NT2/D1 (cell line): ENCODE measurements at regions not wholly inside any gene's neighbourhood (a gene's known extent, or its start where the extent isn't known, plus 50 kb on each side); places are given as distances from the start of the nearest gene placed in this dataset.

ENCODE experiments used
- DNase-seq: peaks from one replicate; pipeline ENCODE4 v3.0.0-alpha.2; 2011; ENCODE audit warnings: low read depth, low spot score
- H3K27me3 ChIP-seq: 2 replicates; pipeline ENCODE4 v1.6.0; 2011; ENCODE audit warnings: mild to moderate bottlenecking; ENCODE audit not compliant: insufficient read length, insufficient read depth
- H3K36me3 ChIP-seq: 2 replicates; pipeline ENCODE4 v1.6.1; 2011; ENCODE audit warnings: mild to moderate bottlenecking, low read length, mixed read lengths; ENCODE audit not compliant: insufficient read depth, insufficient read length
- H3K4me1 ChIP-seq: 2 replicates; pipeline ENCODE4 v1.5.1; 2011; ENCODE audit not compliant: insufficient read depth, insufficient read length
- H3K4me3 ChIP-seq: 2 replicates; pipeline ENCODE4 v1.5.1; 2011; ENCODE audit warnings: low read depth; ENCODE audit not compliant: insufficient read length
- H3K9ac ChIP-seq: 2 replicates; pipeline ENCODE4 v1.6.0; 2011; ENCODE audit warnings: low read depth; ENCODE audit not compliant: insufficient read length
- H3K9me3 ChIP-seq: 2 replicates; pipeline ENCODE4 v1.5.1; 2011; ENCODE audit warnings: mild to moderate bottlenecking, low read length; ENCODE audit not compliant: insufficient read depth
- SUZ12 ChIP-seq: IDR thresholded peaks from 2 replicates; pipeline ENCODE4 v1.6.1; 2011; ENCODE audit not compliant: insufficient read length, insufficient read depth; ENCODE audit errors: extremely low read depth
- YY1 ChIP-seq: IDR thresholded peaks from 2 replicates; pipeline ENCODE4 v1.6.1; 2011; ENCODE audit not compliant: insufficient read length, insufficient read depth
- ZNF274 ChIP-seq: IDR thresholded peaks from 2 replicates; pipeline ENCODE4 v1.6.1; 2011; ENCODE audit warnings: mild to moderate bottlenecking, low read depth, low read length

- Histone ChIP-seq H3K9ac (no peak overlapping the region), H3K36me3 (no peaks in the 10 kb centered on the region), H3K9me3 (no peaks in the 10 kb centered on the region), H3K4me3 (no peak overlapping the region), H3K4me1 (no peaks in the 10 kb centered on the region), H3K27me3 (no peaks in the 10 kb centered on the region)
- no peak for DNase-seq
- TF ChIP-seq ZNF274 = no peak
- TF ChIP-seq YY1 = no peak
- TF ChIP-seq SUZ12 = no peak
These were observed 52.5 kb upstream of the RPL34 start for GRCh38 chr4:108567831-108568230.

GRCh38 chr4:108561116-108561515 is 59.3 kb upstream of the RPL34 start:
- no peak for DNase-seq
- Histone ChIP-seq H3K9me3 (no peaks in the 10 kb centered on the region), H3K27me3 (no peaks in the 10 kb centered on the region), H3K4me3 (no peak overlapping the region), H3K36me3 (no peaks in the 10 kb centered on the region), H3K4me1 (no peaks in the 10 kb centered on the region), H3K9ac (no peak overlapping the region)
- TF ChIP-seq SUZ12 (no peak), ZNF274 (no peak), YY1 (no peak)

GRCh38 chr4:108560616-108561015 is 59.8 kb upstream of the RPL34 start:
- no peak for TF ChIP-seq SUZ12
- TF ChIP-seq YY1 = no peak
- TF ChIP-seq ZNF274 = no peak
- Histone ChIP-seq H3K27me3 (no peaks in the 10 kb centered on the region), H3K9me3 (no peaks in the 10 kb centered on the region), H3K36me3 (no peaks in the 10 kb centered on the region), H3K4me1 (no peaks in the 10 kb centered on the region), H3K4me3 (no peak overlapping the region), H3K9ac (no peak overlapping the region)
- no peak for DNase-seq

GRCh38 chr4:108559911-108560310 is 60.5 kb upstream of the RPL34 start:
- TF ChIP-seq YY1 (no peak), ZNF274 (no peak)
- Histone ChIP-seq H3K9ac (no peak overlapping the region), H3K9me3 (no peaks in the 10 kb centered on the region), H3K4me1 (no peaks in the 10 kb centered on the region), H3K36me3 (no peaks in the 10 kb centered on the region), H3K4me3 (no peak overlapping the region), H3K27me3 (no peaks in the 10 kb centered on the region)
- no peak for DNase-seq

- H3K9ac ChIP-seq = no peak overlapping the region
- DNase-seq = no peak
- H3K27me3 ChIP-seq = no peaks in the 10 kb centered on the region
- no peaks in the 10 kb centered on the region for H3K36me3 ChIP-seq
- no peaks in the 10 kb centered on the region for H3K9me3 ChIP-seq
- H3K4me1 ChIP-seq = no peaks in the 10 kb centered on the region
- TF ChIP-seq YY1 (no peak), SUZ12 (no peak), ZNF274 (no peak)
- no peak overlapping the region for H3K4me3 ChIP-seq
These were observed 61.1 kb upstream of the RPL34 start for GRCh38 chr4:108559068-108559793.

- no peak for DNase-seq
- TF ChIP-seq SUZ12 (no peak), ZNF274 (no peak), YY1 (no peak)
- no peak overlapping the region for H3K9ac ChIP-seq
- H3K27me3 ChIP-seq = no peaks in the 10 kb centered on the region
- H3K4me3 ChIP-seq = no peak overlapping the region
- no peaks in the 10 kb centered on the region for H3K9me3 ChIP-seq
- H3K4me1 ChIP-seq = no peaks in the 10 kb centered on the region
- no peaks in the 10 kb centered on the region for H3K36me3 ChIP-seq
These were observed 63.7 kb upstream of the RPL34 start for GRCh38 chr4:108556588-108557200.

- Histone ChIP-seq H3K9ac (no peak overlapping the region), H3K9me3 (no peaks in the 10 kb centered on the region), H3K27me3 (no peaks in the 10 kb centered on the region), H3K4me1 (no peaks in the 10 kb centered on the region), H3K4me3 (no peak overlapping the region), H3K36me3 (no peaks in the 10 kb centered on the region)
- TF ChIP-seq YY1 (no peak), ZNF274 (no peak), SUZ12 (no peak)
- DNase-seq = no peak
These were observed 64.2 kb upstream of the RPL34 start for GRCh38 chr4:108556166-108556565.
